Forelimb muscle (tissue), 1 donor: ENCODE measurements at regions not wholly inside any gene's neighbourhood (a gene's known extent, or its start where the extent isn't known, plus 50 kb on each side); places are given as distances from the start of the nearest gene placed in this dataset.

Experiments
- DNase-seq: peaks from one replicate; pipeline ENCODE4 v3.0.0-alpha.2; 2013; ENCODE audit warnings: low read depth

- DNase-seq = peak; percentile 67
Observed at GRCh38 chr1:55987491-55988249, 591.7 kb downstream of the PLPP3 start.

DNA sequence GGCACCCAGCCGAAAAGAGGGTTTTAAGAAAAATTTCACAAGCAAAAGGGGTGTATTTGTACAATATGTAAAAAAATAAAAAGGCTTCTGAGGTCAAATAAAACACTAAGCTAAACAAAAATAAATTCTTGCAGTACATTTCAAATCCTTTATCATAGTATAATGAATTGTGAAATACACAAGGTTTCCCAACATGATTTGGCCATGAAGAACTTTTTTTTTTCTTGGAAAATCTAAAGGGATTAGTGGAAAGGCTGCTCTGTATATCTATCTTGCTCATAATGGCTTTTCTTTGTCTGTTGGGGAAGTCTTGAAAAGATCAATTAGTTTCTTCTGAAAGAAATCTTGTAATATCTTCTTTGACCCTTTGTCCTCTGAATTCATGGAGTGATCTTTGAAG lies 593.4 kb downstream of the PLPP3 start:
- DNase-seq = no peak

GRCh38 chr1:55981010-55981650 lies 598.2 kb downstream of the PLPP3 start:
- no peak for DNase-seq

GRCh38 chr1:55980582-55980981 lies 598.8 kb downstream of the PLPP3 start:
- no peak for DNase-seq

GRCh38 chr1:55974714-55975441 lies 604.5 kb downstream of the PLPP3 start:
- DNase-seq = no peak

DNA sequence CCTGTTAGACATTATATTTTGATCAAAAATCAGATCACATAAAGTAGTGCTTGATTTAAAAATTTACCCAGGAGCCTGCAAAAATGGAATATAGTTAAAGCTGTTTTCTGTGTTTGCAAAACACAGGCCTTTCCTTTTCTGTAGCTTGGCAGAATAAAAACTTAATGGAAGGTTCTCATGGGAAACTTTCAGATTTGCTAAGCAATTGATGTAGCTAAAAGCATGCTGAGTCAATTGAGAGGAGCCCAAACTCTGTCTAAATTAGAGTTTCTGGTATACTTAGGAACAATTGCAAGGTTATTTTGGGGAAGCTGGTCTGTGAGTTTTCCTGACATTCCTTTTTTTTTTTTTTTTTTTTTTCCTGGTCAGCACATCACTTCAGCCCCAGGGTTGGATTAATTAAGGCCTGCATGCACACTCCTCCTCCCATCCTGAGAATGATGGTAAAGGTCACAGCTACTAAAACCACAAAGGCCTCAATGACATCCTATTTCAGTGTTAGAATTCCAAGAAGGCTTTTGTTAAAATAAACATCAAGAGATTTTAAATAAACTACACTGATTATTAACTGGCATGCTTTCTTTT lies 608.7 kb downstream of the PLPP3 start:
- DNase-seq = peak; percentile 56

- no peak for DNase-seq
Observed at GRCh38 chr1:55969322-55969721, 610.0 kb downstream of the PLPP3 start.

DNA sequence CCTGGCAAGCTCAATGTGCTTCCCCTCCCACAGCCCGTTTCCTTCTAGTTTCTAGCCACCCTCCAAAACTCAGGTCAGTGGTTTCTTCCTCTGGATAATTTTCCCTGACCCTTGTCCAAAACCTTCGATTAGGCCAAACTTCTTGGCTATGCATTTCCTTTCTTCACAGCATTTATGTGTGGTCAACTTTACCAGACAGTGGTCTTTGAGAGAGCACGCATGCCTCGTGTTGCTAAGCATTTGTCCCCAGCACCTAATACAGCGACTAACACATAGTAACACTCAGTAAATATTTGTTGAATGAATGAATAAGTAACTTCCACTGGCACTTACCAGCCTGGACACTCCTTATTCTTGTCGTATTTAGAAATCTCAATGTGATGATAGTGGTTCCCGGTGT lies 610.7 kb downstream of the PLPP3 start:
- DNase-seq = no peak

DNA sequence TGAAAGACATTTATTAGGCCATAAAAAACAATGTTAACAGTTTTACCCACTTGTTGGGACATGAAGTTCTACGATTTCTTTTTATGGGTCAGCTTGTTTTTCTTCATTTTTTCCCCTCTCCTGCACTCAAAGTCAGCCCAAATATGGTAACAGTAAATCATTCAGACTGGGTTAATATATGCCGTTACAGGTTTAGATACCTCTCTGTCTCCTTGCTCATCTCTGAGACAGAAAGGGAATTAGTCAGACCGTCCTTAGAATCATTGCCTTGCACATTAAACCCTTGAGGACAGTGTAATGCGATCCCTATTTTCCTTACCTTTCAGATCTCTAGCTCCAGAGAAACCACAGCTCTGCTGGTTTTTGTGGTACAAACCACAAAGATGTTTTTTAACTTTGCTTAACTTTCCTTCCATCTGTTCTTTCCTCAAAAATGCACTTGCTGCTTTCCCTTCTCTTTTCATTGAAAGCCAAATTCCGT lies 613.3 kb downstream of the PLPP3 start:
- DNase-seq = no peak

DNA sequence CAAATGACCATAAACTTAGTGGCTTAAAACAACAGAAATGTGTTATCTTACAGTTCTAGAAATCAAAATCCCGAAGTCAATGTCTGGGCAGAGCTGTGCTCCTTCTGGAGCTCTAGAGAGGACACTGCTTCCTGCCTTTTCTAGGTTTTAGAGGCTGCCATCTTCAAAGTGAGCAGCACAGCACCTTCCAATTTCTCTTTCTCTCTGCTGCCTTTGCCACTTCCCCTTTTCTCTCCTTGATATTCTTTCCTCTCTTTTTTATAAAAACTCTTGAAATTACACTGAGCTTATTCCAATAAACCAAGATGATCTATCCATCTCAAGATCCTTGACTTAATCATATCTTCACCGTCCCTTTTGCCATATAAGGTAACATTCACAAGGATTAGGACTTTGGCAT lies 616.9 kb downstream of the PLPP3 start:
- no peak for DNase-seq

GRCh38 chr1:55959136-55959548 lies 620.2 kb downstream of the PLPP3 start:
- no peak for DNase-seq

DNA sequence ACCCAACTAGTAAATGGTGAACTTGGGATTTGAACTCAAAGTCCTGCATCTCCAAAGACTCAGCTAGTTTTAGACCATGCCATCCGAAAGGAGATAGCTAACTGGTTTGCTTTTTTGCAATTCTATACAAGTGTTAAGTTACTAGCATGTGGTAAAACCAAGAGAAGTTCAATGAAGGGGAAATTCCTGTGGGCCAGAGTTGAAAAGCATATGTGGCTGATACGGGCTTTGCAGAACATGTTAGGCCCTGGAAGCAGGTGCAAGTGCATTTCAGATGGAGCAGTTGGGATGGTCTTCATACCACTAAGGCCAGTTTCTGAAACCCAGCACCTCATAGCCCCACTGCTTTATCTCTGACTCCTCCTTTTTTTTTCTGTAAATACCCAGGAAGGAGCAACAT lies 620.9 kb downstream of the PLPP3 start:
- DNase-seq = no peak

- DNase-seq = no peak
Observed at GRCh38 chr1:55957276-55957675, 622.1 kb downstream of the PLPP3 start.

GRCh38 chr1:55955016-55955621 lies 624.2 kb downstream of the PLPP3 start:
- DNase-seq = no peak

DNA sequence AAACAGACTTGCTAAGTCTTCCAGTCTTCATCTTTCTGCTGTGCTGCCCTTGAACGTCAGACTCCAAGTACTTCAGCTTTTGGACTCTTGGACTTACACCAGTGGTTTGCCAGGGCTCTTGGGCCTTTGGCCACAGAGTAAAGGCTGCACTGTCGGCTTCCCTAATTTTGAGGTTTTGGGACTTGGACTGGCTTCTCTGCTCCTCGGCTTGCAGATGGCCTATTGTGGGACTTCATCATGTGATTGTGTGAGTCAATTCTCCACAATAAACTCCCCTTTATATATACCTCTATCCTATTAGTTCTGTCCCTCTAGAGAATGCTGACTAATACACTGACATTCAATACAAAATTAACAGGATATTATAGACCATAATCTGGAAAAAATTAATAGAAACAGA lies 628.1 kb downstream of the PLPP3 start:
- no peak for DNase-seq

- no peak for DNase-seq
Observed at GRCh38 chr1:55947446-55947845, 631.9 kb downstream of the PLPP3 start.

GRCh38 chr1:55943721-55944435 lies 635.5 kb downstream of the PLPP3 start:
- DNase-seq = no peak

DNA sequence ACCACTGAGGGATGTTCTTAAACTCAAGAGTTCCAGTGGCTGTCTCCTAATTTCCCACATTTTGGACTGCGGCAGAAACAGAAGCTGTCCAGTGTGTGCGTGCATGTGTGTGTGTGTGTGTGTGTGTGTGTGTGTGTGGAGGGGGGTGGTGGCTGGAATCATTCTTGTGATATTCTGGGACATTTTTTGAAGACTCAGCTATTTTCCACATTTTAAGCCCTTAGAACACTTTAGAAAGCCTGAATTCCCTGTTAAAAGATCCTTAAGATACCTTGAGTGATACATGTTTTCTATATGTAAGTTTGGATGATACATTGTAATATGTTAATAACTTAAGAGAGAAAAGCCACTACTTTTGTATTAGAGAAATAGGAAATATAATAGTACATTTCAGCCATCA lies 636.4 kb downstream of the PLPP3 start:
- no peak for DNase-seq

DNA sequence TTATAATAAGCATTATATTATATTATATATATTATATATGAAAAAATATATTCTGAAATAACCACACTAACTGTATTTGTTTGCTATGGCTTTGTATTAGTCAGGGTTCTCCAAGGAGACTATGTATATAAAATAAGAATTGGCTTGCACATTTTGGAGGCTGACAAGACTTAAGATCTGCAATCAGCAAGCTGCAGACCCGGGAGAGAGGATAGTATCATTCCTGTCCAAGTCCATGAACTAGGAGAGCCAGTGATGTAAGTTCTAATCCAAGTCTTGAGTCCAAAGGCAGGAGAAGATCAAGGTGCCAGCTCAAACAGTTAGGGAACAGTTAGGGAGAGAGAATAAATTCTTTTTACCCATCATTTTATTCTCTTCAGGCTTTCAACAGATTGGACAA lies 639.5 kb downstream of the PLPP3 start:
- DNase-seq = no peak

- no peak for DNase-seq
Observed at GRCh38 chr1:55938861-55939260, 640.5 kb downstream of the PLPP3 start.

DNA sequence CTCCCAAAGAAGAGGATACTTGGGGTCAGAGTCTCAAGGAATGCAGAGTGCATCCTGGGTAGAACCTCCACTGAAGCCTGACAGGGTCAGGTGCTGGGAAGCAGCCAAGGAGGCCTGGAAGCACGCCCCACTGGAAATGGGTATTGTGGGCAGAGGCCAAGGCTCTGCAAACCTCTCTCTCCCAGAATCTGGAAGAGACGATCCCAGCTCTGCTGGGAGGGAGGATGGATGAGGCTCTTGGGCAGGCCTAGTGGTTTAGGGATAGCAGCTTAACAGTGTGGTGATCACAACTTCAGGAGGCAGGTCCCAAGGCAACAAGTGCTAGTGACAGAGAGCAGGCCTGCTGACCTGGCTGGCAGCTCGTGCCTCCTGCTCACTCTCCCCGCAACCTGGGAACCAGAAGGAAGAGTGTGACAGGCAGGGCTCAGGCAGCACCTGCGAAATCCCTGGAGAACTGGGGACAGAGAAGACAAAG lies 641.0 kb downstream of the PLPP3 start:
- DNase-seq = no peak
